ENCODE measurements at regions not wholly inside any gene's neighbourhood (a gene's known extent, or its start where the extent isn't known, plus 50 kb on each side); places are given as distances from the start of the nearest gene placed in this dataset.

- in situ Hi-C loops (cut with HindIII; ENCODE audit: low pct_unique_long_range_greater_than_20kb, low sequenced_read_pairs) = no loop called here
- POLR2A ChIA-PET = no interaction called here
- no TSS peak for BruUV-seq (replicated peaks)
Measured at GRCh38 chr2:149664896-149665295, 77.3 kb upstream of the MMADHC start.

DNA sequence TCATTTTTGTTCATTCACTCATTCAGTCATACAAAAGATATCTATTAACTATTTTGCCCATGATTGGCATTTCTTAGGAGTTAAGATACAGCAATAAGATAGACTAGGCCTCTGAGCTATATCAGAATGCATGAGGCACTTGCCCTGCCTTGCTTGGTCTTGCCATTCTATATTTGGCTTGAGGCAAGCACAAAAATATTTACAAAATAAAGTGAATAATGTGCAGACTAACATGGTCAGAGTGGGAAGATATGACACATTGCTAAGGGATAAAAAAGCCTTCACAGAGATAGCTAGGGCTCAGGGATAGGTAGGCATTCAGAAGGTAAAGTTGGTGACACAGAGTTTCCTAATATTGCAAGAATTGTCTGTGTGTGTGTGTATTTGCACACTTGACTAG lies 75.0 kb upstream of the MMADHC start:
- H3K27ac ChIP-seq (ENCODE audit: low read length) = no peak overlapping the region; the same call in 1 of the 2 replicates
- TF ChIP-seq, protein P1, sequence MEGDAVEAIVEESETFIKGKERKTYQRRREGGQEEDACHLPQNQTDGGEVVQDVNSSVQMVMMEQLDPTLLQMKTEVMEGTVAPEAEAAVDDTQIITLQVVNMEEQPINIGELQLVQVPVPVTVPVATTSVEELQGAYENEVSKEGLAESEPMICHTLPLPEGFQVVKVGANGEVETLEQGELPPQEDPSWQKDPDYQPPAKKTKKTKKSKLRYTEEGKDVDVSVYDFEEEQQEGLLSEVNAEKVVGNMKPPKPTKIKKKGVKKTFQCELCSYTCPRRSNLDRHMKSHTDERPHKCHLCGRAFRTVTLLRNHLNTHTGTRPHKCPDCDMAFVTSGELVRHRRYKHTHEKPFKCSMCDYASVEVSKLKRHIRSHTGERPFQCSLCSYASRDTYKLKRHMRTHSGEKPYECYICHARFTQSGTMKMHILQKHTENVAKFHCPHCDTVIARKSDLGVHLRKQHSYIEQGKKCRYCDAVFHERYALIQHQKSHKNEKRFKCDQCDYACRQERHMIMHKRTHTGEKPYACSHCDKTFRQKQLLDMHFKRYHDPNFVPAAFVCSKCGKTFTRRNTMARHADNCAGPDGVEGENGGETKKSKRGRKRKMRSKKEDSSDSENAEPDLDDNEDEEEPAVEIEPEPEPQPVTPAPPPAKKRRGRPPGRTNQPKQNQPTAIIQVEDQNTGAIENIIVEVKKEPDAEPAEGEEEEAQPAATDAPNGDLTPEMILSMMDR (IDR thresholded peaks at IDR 0.05) = no peak
- TF ChIP-seq REST (IDR thresholded peaks at IDR 0.05; ENCODE audit: insufficient read depth in 1 of 2, low read depth in 2 of 2, low read length in 1 of 2) (no peak), TCF7L2 (IDR thresholded peaks at IDR 0.05; ENCODE audit: low read depth, low read length) (no peak), SIN3A (IDR thresholded peaks at IDR 0.05; ENCODE audit: borderline replicate concordance, insufficient read depth, low read depth, low read length) (no peak), POLR2AphosphoS5 (IDR thresholded peaks at IDR 0.05; ENCODE audit: low read depth, low read length) (no peak)
- H3K4me1 ChIP-seq (ENCODE audit: control insufficient read depth, insufficient read depth, low read length) = peaks cover 7% of the 10 kb centered on the region; the same call in 1 of the 2 replicates
- ATAC-seq = no peak
- no peaks in the 10 kb centered on the region for H3K9me3 ChIP-seq (ENCODE audit: control insufficient read depth, insufficient read depth, low read depth, low read length)
- CTCF ChIA-PET = no interaction called here
- no peak for DNase-seq (ENCODE audit: low read depth, low spot score)
- H3K27me3 ChIP-seq (ENCODE audit: control insufficient read depth, insufficient read depth, low read length) = no peaks in the 10 kb centered on the region
- BruUV-seq (replicated peaks) = no TSS peak
- POLR2A ChIA-PET = no interaction called here
- in situ Hi-C loops (cut with HindIII; ENCODE audit: low pct_unique_long_range_greater_than_20kb, low sequenced_read_pairs) = no loop called here
- H3K36me3 ChIP-seq (ENCODE audit: control insufficient read depth, insufficient read depth, low read length) = no peaks in the 10 kb centered on the region
- intact Hi-C loops (cut with micrococcal nuclease; ENCODE audit: unreplicated experiment) = no loop called here
- no peak overlapping the region for H3K4me3 ChIP-seq (ENCODE audit: low read depth in 2 of 2, low read length in 2 of 2)

More at GRCh38 chr2:149664896-149665295, 77.3 kb upstream of the MMADHC start:
- Histone ChIP-seq H3K27me3 (ENCODE audit: control insufficient read depth, insufficient read depth, low read length) (no peaks in the 10 kb centered on the region), H3K27ac (ENCODE audit: low read length) (no peak overlapping the region), H3K9me3 (ENCODE audit: control insufficient read depth, insufficient read depth, low read depth, low read length) (no peaks in the 10 kb centered on the region), H3K36me3 (ENCODE audit: control insufficient read depth, insufficient read depth, low read length) (no peaks in the 10 kb centered on the region), H3K4me1 (ENCODE audit: control insufficient read depth, insufficient read depth, low read length) (peaks cover 7% of the 10 kb centered on the region; the same call in 1 of the 2 replicates), H3K4me3 (ENCODE audit: low read depth in 2 of 2, low read length in 2 of 2) (no peak overlapping the region)
- CTCF ChIA-PET = no interaction called here
- TF ChIP-seq SIN3A (IDR thresholded peaks at IDR 0.05; ENCODE audit: borderline replicate concordance, insufficient read depth, low read depth, low read length) (no peak), POLR2AphosphoS5 (IDR thresholded peaks at IDR 0.05; ENCODE audit: low read depth, low read length) (no peak), REST (IDR thresholded peaks at IDR 0.05; ENCODE audit: insufficient read depth in 1 of 2, low read depth in 2 of 2, low read length in 1 of 2) (no peak), TCF7L2 (IDR thresholded peaks at IDR 0.05; ENCODE audit: low read depth, low read length) (no peak)
- TF ChIP-seq, protein P1 (IDR thresholded peaks at IDR 0.05) = no peak
- no peak for DNase-seq (ENCODE audit: low read depth, low spot score)
- ATAC-seq = no peak
- intact Hi-C loops (cut with micrococcal nuclease; ENCODE audit: unreplicated experiment) = no loop called here
